ENCODE measurements at regions not wholly inside any gene's neighbourhood (a gene's known extent, or its start where the extent isn't known, plus 50 kb on each side); places are given as distances from the start of the nearest gene placed in this dataset.

DNA sequence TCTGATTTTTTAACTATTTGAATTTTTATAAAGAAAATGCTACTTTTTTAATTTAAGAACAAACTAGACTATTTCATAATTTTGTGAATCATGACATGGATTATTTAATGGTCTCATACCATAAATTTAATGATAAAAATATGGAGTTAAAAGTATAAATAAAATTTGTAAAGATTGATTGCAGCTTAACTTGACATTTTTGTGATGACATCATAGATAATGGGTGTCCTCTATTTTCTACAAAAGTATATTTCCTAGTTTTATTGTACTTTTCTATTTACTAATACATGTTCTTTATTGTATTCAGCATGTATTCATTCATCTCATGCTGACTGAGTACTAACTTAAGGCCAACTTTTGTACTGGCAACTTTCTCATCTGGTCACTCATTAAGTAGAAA, 1096.5 kb downstream of the NR2F1-AS1 start:
- POLR2A ChIA-PET, result no interaction called here
- no peaks in the 10 kb centered on the region; the same call in 1 of the 2 replicates for H3K27me3 Mint-ChIP-seq (ENCODE audit: low read depth)
- no peak overlapping the region for H3K27ac Mint-ChIP-seq
- CTCF ChIA-PET, result no interaction called here
- TF ChIP-seq, protein P1, sequence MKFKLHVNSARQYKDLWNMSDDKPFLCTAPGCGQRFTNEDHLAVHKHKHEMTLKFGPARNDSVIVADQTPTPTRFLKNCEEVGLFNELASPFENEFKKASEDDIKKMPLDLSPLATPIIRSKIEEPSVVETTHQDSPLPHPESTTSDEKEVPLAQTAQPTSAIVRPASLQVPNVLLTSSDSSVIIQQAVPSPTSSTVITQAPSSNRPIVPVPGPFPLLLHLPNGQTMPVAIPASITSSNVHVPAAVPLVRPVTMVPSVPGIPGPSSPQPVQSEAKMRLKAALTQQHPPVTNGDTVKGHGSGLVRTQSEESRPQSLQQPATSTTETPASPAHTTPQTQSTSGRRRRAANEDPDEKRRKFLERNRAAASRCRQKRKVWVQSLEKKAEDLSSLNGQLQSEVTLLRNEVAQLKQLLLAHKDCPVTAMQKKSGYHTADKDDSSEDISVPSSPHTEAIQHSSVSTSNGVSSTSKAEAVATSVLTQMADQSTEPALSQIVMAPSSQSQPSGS (CRISPR knock-in tag; IDR thresholded peaks at IDR 0.05; ENCODE audit: borderline replicate concordance, low read depth), result no peak
- TF ChIP-seq JAZF1 (CRISPR knock-in tag; IDR thresholded peaks at IDR 0.05) (no peak), ZBTB21 (CRISPR knock-in tag; IDR thresholded peaks at IDR 0.05; ENCODE audit: borderline replicate concordance) (no peak), NR1H2 (CRISPR knock-in tag; IDR thresholded peaks at IDR 0.05) (no peak), FOXK1 (CRISPR knock-in tag; IDR thresholded peaks at IDR 0.05) (no peak), CBFB (CRISPR knock-in tag; IDR thresholded peaks at IDR 0.05; ENCODE audit: low read depth) (no peak), IRF2 (CRISPR knock-in tag; IDR thresholded peaks at IDR 0.05; ENCODE audit: borderline replicate concordance, low read depth) (no peak), TEAD1 (CRISPR knock-in tag; IDR thresholded peaks at IDR 0.05) (no peak), ELF4 (CRISPR knock-in tag; IDR thresholded peaks at IDR 0.05; ENCODE audit: low read depth) (no peak), ZNF121 (CRISPR knock-in tag; IDR thresholded peaks at IDR 0.05) (no peak), JUN (CRISPR knock-in tag; IDR thresholded peaks at IDR 0.05) (no peak), TCF7 (CRISPR knock-in tag; IDR thresholded peaks at IDR 0.05; ENCODE audit: low read depth) (no peak)
- TF ChIP-seq, protein P2, sequence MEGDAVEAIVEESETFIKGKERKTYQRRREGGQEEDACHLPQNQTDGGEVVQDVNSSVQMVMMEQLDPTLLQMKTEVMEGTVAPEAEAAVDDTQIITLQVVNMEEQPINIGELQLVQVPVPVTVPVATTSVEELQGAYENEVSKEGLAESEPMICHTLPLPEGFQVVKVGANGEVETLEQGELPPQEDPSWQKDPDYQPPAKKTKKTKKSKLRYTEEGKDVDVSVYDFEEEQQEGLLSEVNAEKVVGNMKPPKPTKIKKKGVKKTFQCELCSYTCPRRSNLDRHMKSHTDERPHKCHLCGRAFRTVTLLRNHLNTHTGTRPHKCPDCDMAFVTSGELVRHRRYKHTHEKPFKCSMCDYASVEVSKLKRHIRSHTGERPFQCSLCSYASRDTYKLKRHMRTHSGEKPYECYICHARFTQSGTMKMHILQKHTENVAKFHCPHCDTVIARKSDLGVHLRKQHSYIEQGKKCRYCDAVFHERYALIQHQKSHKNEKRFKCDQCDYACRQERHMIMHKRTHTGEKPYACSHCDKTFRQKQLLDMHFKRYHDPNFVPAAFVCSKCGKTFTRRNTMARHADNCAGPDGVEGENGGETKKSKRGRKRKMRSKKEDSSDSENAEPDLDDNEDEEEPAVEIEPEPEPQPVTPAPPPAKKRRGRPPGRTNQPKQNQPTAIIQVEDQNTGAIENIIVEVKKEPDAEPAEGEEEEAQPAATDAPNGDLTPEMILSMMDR (IDR thresholded peaks at IDR 0.05), result no peak
- TF ChIP-seq, protein P3, sequence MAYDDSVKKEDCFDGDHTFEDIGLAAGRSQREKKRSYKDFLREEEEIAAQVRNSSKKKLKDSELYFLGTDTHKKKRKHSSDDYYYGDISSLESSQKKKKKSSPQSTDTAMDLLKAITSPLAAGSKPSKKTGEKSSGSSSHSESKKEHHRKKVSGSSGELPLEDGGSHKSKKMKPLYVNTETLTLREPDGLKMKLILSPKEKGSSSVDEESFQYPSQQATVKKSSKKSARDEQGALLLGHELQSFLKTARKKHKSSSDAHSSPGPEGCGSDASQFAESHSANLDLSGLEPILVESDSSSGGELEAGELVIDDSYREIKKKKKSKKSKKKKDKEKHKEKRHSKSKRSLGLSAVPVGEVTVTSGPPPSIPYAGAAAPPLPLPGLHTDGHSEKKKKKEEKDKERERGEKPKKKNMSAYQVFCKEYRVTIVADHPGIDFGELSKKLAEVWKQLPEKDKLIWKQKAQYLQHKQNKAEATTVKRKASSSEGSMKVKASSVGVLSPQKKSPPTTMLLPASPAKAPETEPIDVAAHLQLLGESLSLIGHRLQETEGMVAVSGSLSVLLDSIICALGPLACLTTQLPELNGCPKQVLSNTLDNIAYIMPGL (CRISPR knock-in tag; IDR thresholded peaks at IDR 0.05), result no peak
- TF ChIP-seq, protein P4, sequence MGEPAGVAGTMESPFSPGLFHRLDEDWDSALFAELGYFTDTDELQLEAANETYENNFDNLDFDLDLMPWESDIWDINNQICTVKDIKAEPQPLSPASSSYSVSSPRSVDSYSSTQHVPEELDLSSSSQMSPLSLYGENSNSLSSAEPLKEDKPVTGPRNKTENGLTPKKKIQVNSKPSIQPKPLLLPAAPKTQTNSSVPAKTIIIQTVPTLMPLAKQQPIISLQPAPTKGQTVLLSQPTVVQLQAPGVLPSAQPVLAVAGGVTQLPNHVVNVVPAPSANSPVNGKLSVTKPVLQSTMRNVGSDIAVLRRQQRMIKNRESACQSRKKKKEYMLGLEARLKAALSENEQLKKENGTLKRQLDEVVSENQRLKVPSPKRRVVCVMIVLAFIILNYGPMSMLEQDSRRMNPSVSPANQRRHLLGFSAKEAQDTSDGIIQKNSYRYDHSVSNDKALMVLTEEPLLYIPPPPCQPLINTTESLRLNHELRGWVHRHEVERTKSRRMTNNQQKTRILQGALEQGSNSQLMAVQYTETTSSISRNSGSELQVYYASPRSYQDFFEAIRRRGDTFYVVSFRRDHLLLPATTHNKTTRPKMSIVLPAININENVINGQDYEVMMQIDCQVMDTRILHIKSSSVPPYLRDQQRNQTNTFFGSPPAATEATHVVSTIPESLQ (CRISPR knock-in tag; IDR thresholded peaks at IDR 0.05), result no peak
- TF ChIP-seq, protein P5, sequence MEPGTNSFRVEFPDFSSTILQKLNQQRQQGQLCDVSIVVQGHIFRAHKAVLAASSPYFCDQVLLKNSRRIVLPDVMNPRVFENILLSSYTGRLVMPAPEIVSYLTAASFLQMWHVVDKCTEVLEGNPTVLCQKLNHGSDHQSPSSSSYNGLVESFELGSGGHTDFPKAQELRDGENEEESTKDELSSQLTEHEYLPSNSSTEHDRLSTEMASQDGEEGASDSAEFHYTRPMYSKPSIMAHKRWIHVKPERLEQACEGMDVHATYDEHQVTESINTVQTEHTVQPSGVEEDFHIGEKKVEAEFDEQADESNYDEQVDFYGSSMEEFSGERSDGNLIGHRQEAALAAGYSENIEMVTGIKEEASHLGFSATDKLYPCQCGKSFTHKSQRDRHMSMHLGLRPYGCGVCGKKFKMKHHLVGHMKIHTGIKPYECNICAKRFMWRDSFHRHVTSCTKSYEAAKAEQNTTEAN (CRISPR knock-in tag; IDR thresholded peaks at IDR 0.05), result no peak
- TF ChIP-seq, protein P6, sequence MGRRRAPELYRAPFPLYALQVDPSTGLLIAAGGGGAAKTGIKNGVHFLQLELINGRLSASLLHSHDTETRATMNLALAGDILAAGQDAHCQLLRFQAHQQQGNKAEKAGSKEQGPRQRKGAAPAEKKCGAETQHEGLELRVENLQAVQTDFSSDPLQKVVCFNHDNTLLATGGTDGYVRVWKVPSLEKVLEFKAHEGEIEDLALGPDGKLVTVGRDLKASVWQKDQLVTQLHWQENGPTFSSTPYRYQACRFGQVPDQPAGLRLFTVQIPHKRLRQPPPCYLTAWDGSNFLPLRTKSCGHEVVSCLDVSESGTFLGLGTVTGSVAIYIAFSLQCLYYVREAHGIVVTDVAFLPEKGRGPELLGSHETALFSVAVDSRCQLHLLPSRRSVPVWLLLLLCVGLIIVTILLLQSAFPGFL (CRISPR knock-in tag; IDR thresholded peaks at IDR 0.05; ENCODE audit: borderline replicate concordance), result no peak
- no peaks in the 10 kb centered on the region for H3K36me3 Mint-ChIP-seq
- ATAC-seq (no peak), DNase-seq (ENCODE audit: low spot score) (no peak)
- no peaks in the 10 kb centered on the region for H3K4me1 Mint-ChIP-seq
- peaks cover 6% of the 10 kb centered on the region for H3K9me3 Mint-ChIP-seq
- H3K4me3 Mint-ChIP-seq, result no peak overlapping the region
